CD4-positive, alpha-beta T cell treated with Interleukin-15 for 4 hours (primary cell): ENCODE measurements at regions not wholly inside any gene's neighbourhood (a gene's known extent, or its start where the extent isn't known, plus 50 kb on each side); places are given as distances from the start of the nearest gene placed in this dataset.
"Not testable (repeated sequence)": the region's sequence is repeated elsewhere in the genome, so short reads cannot be mapped to it uniquely, and the experiment has no call there.

Source experiments
- DNase-seq: peaks from one replicate; pipeline ENCODE4 v3.0.0-alpha.2; 2020; ENCODE audit warnings: low spot score

DNA sequence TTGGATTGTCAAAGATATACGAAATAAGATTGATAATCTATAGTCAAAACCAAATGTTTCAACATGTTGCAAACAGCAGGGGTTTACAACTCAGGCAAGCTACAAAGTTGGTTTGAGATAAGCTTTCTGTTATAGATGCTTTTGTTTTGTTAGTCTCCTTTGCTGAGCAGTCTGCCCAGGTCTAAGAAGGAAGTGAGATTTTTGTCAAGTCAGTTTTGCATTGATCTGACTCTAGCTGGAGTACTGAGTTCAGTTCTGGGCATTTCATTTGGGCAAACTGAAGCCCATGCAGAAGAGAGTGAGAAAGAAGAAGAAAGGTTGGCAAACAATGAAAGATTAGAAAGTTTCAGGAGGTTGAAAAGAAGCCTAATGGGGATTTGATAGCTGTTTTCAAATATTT is 983.0 kb upstream of the SLC39A10 start:
- no peak for DNase-seq

DNA sequence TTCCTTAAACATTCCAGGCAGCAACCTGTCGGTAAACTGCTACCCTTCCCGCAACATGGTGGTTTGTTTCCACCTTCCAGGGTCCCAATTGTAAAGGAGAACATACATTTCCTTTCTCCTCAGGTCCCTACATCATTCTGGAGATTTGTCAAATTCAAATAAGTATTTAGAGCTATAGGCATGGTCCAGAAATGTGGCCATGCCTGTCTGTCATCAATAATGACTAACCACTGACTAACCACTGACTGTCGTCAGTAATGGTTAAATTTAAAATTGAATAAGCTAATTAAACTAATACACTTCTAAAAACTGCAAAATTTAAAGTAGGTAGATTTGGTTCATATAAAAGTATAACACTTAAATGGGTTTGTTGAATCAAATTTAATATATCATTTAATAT is 984.0 kb upstream of the SLC39A10 start:
- DNase-seq = no peak

DNA sequence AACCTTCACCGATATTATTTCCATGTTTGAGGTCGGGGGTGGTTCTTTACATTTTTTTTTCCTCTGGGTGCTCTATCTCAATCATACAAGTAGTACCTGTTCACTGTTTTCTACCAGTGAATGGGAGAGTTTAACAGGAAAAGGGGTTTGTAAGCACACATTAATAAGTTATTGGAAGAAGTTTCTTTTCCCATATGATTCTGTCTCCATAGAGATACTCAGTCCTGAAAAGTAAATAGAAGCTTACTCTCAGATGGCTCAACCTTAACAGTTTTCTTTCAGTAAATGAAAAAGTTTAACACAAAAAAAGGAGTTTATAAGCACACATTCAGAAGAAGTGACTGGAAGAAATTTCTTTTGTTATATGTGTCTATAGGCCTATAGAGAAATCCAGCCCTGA is 995.6 kb upstream of the SLC39A10 start:
- no peak for DNase-seq

DNA sequence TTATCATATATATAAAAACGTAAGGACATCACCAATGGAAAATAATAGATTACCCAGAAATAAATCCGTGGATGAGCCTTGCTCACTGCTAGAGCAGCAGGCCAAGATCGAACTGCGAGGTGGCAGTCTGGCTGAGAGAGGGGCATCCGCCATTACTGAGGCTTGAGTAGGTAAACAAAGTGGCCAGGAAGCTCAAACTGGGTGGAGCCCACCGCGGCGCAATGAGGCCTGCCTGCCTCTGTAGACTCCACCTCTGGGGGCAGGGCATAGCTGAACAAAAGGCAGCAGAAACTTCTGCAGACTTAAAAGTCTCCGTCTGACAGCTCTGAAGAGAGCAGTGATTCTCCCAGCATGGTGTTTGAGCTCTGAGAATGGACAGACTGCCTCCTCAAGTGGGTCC is 1018.0 kb upstream of the SLC39A10 start:
- not testable (repeated sequence) for DNase-seq

DNA sequence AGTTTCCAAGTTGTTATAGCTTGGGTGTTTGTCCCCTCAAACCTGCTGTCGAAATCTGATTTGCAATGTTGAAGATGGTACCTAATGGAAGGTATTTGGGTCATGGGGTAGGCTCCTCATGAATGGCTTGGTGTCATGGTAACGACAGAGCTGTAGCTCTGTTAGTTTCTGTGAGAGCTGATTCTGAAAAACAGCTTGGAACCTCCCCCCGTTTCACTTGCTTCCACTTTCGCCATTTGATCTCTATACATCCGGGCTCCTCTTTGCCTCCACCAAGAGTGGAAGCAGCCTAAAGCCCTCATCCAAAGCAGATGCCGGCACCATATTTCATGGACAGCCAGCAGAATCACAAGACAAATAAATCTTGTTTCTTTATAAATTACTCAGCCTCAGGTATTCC is 1035.1 kb upstream of the SLC39A10 start:
- no peak for DNase-seq

DNA sequence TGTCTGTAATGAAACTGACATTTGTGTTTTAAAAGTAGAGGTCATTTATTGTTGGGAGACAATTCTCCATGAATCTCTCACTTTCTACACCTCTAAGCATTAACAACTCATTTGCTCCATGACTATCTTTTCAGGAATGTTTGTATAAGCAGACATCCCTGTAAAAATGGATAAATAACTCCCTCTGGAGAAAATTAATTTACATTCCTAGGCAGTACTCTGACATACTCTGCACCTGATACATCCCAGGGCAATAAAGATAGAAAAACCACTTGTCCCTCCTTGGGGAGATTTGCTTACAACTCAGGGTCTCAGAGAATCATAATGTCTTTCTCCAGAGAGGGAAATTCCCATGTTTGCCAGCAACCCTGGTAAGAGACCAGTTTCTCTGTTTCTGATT is 1037.7 kb upstream of the SLC39A10 start:
- DNase-seq = no peak

DNA sequence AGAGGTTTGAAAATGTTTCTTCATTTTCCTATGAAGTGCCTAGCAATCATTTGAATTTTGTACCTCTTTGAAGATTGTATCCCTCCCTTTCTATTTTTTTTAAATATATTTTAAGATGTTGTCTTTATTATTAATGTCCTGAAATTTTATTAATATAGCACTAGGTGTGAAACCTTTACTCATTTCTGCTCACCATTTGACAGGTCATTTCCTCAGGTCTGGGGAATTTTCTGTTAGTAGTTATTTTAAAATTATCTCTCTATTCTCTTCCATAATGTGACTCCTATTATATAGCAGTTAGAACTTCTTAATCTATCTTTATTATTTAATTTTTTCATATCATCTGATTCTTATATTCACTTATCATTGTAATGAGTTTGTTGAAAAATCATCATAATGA is 1038.6 kb upstream of the SLC39A10 start:
- no peak for DNase-seq

DNA sequence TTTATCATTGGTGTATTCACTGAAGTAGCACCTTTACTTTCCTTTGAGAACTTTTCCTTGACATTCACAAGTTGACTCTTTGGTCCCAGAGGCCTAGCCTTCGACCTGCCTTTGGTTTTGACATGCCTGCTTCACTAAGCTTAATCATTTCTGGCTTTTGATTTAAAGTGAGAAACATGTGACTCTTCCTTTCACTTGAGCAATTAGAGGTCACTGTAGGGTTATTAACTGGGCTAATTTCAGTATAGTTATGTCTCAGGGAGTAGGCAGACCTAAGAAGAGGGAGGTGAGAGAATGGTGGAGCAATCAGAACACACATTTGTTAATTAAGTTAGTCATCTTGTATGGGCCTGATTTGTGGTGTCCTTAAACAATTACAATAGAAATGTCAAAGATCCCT is 1040.7 kb upstream of the SLC39A10 start:
- DNase-seq = no peak

DNA sequence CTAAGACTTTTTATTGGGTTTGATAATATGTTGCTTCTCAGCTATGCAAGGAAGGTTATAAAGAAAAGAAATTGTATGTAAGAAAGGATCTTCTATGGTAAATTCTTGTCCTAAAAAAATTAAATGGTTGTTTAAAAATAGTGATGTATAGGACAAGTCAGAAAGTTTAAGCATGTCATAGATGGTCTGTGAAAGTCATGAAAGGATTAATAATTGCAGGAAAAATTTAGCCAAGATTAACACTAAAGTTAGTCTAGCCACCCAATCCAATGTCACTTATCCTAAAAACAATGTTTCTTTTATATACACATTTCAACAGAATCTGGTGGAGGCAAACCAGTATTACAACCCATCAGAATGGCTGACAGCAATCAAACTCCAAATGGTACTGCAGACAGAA is 1046.7 kb upstream of the SLC39A10 start:
- DNase-seq = no peak

DNA sequence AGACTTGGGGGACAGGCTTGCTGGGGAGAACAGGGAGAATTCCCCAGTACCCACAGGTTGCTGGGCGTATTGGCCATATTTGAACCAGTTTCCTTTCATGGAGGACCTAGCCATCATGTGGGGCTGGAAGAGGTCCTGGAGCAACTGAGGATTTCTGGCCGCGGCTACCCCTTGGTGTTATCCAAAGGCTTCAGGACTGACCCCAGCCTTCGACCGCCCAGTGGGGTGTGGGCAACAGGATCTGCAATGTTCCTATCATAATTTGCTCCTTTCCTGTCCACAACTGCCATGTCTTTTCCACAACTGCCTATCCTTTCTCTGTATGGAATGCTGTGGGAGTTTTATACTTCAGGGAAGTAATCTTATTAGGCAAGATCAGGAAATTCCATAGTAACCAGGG is 1053.6 kb upstream of the SLC39A10 start:
- no peak for DNase-seq

DNA sequence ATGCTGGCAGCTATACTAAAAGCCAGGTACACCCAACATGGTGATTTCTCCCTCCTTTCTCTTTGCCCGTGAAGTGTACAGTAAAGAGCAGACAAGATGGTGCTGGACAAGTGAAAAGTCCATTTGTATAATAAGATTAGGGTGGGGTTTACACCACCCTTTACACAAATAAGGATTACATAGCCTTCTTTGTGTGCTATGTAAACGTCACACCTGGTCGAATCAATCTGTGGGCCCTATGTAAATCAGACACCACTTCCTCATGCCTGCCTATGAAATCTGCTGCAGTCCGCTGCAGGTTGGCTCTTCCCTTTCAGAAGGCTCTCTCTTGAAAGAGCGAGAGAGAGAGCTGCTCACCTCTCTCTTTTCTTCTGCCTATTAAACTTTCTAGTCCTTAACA is 1054.3 kb upstream of the SLC39A10 start:
- no peak for DNase-seq

DNA sequence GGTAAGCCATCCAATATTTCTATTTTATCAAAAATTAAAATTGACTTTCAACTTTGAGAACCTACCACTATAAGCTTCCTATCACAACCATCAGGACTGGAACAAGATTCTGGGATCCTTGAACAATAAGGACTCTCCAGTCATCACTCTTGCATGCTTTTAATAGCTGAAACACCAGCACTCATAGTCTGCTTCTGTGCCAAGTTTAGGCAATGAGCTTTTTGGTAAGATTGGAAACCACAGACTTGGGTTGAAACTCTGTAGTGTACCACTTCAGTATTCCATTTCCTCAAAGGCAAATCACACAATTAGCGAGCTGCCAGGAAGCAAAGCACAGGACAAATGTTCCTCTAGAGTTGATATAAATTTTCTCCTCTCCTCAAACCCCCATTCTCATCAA is 1065.8 kb upstream of the SLC39A10 start:
- DNase-seq = no peak

DNA sequence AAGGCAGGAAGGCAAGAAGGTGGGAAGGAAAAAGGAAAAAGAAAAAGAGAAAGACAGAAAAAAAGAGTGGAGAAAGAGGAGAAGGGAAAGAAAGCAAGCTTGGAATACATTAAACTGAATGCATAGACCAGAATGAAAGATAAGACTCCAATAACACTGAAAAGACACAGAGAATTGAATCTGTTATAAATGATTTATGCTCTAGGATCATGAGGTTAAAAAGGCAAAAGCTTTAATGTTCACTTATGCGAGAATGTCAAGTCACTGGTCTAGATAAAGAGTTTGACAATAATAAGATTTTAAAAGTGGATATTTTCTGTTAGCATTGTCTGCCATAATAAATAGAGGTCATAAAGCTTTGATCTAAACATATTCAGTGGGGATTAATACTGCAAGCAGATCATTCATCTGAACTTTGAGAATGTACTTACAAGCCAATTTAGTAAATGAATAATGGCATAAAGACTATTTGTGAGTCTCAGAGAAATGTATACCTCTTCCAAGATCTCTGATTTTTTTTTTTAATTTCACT is 1069.2 kb upstream of the SLC39A10 start:
- DNase-seq = no peak

DNA sequence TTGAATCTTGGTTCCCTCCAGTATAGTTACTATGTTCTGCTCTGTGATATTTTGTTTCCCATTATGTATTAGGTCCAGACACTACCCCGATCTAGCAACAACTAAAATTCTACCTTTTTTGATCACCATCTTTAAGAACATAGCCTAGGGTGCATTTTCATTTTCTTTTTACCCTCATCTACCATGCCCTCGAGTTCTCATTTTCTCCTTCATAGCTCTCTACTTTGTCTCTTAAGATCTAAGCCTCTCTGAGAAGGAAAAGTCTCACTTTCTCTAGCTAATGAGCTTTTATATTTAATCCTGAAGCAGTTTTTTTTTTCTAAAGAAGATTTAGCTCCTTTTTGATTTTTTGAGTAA is 1089.4 kb upstream of the SLC39A10 start:
- DNase-seq = no peak

DNA sequence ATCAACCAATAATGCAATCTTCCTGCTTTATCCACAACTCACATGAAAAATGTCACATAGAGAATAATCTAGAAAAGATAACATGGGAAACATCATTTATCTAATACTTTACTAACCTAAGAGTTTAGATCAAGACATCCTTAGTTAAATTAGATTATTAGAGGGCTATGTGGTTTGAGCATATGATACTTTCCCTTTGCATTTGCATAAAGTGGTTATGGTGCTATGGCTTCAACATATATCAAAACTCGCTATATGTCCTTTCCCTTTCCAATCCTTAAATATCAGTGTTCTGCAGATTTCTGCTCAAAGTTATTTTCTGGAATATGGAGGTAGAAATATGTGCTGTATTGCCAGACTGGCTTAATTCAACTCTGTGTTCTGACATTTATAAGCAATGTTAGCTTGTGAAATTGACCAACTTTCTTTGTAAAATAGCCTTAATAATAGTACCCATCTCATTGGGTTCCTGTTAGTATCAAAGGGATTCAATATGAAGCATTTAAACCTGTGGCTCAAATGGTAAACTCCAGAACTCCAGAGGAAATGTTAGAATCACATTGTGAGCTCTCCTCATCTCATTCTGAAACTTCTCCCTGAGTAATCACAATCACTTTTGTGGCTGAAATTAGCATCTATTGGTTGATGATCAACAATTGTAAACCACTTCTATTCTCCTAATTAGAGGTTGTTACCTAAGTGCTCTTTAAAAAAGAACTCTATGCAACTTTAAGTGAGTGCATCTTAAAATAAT is 1089.9 kb upstream of the SLC39A10 start:
- DNase-seq = no peak

DNA sequence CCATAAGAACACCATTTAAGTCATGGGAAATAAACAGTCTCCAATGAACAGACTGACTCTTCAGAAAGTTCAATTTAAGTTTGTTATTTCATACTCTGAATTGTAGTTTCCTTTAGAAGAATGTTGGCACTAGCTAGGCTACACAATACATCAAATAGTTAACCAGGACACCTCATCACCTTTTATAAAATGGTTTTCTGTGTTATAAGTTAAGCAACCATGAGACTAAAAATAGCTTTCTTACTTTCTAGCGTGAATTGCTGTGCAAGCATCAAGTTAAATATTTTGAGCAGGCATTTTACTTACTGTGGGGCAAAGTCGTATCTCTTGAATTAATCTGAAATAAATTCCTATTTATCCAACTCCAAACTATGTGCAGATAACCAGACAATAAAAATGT is 1092.6 kb upstream of the SLC39A10 start:
- DNase-seq = no peak

DNA sequence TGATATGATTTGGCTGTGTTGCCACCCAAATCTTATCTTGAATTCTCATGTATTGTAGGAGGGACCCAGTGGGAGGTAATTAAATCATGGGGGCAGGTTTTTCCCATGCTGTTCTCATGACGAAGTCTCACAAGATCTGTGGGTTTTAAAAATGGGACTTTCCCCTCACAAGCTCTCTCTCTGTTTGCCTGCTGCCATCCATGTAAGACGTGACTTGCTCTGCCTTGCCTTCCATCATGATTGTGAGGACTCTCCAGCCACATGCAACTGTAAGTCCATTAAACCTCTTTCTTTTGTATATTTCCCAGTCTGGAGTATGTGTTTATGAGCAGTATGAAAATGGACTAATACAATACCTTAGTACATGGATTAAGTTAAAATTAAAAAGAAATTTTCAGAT is 1094.7 kb upstream of the SLC39A10 start:
- no peak for DNase-seq

DNA sequence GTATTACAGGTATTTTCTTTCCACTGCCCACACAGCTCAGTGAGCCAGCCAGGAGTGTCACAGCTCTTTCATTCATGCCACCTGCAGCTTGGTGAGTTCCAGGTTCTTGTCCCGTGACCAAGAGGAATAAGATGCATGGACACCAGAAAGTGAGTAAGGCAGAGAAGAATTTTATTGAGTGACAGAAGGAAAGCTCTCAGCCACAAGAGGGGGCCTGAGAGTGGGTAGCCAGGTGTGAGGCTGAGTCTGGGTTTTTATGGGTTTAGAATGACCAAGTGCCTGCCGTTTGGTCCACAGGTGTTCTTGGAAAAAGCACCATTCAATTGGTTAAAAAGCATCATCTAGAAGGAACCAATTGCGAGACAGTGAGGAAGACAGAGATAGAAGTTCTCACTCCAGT is 1097.1 kb upstream of the SLC39A10 start:
- DNase-seq = no peak

DNA sequence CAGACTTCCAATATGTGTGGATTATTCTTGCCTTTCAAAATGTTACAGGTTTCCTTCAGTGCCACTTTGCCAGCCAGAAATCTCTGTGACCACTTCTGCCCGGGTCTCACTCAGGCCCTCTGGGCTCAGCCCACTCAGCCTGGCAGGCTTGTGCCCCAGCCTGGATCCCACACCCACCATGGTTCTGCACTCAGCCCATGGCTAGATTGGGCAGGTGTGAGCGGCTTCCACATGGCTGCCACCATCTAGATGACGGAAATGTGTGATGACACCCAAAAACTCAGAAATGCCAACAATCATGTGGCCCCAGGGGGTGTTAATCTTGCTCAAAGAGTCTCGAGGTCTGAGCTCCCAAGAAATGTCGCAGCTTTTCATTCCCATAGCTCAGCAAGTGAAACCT is 1097.5 kb upstream of the SLC39A10 start:
- DNase-seq = no peak

DNA sequence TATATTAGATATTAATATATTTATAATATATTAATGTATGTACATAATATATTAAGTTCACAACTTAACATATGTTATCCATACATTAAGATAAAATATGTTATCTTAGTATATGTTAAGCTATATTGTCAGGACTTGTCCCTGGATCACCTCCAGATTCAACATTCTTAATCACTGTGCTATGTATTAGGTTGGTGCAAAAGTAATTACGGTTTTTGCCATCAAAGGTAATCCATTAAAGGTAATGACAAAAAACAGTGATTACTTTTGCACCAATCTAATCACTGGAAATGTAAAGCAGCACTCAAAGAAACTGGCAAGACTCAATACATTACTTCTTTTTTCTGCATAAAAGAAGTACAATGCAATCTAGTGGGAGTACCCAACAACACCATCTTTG is 1099.0 kb upstream of the SLC39A10 start:
- no peak for DNase-seq

DNA sequence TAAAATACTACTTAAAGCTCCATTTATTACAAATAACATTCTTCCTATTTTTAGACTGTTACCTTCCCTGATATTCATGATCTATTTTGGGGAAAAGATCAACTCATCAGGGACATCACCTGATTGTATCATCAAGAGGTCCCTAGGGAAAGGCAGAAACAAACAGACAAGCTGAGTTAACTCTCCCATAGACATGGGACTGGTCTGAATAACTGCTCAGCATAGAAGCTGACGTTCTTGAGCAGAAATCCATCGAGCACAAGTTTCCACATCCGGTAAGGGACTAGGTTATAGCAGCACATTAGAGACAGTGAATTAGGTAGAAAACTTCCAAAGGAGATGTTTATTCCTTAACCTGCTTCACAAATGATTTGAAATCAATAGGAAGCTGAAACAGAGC is 1100.4 kb upstream of the SLC39A10 start:
- DNase-seq = no peak

DNA sequence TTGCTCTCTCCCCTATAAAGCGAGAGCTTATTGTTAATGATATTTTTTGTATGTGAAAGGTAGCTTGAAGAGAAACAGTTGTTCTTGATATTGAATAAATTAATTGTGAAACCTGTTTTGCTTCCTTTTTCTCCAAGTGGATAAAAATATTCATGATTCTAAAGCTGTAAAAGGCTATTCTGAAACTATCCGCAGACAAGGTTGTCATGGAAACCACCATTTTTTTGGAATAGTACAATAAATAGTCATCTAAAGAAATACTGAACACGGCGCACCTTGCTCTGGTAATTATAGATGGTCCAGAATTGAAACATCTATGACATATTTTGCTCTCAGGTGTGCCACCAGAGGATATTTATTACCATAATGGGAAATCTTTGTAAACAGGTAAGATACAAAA is 1103.0 kb upstream of the SLC39A10 start:
- no peak for DNase-seq

DNA sequence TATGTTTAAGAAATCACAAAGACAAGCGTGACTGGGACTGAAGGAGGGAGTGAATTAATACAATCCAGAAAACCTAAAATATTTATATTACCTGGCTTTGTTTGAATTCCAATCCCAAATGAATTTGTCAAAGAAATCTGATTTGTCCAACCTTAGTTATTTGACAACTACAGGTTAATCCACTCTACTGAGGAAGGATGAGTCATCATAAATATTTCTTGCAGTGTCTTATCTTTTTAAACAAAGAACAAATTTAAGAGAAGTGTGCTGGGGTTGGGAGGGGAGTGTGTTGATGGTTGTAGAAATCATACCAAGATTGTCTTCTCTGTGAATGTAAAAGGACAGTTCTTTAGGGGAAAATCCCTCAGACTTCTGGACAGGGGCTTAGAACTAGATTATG is 1106.3 kb upstream of the SLC39A10 start:
- DNase-seq = no peak

DNA sequence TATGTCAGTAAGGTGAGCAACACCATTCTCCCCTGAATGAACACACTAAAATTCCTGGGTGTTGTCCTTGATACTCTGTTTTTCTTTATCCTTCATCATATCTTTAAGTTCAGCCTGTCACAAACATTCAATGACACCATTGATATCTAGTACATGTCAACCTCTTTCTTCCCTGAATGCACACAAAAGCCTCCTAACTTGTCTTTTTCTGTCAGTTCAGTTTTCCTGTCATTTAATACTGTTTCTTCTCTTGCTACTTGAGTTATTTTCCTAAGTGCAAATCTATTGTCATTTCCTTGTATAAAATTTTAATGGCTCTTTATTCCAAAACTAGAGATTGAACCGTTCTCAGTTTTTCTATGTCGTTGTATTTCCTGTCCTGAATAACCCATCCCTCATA is 1107.6 kb upstream of the SLC39A10 start:
- no peak for DNase-seq

DNA sequence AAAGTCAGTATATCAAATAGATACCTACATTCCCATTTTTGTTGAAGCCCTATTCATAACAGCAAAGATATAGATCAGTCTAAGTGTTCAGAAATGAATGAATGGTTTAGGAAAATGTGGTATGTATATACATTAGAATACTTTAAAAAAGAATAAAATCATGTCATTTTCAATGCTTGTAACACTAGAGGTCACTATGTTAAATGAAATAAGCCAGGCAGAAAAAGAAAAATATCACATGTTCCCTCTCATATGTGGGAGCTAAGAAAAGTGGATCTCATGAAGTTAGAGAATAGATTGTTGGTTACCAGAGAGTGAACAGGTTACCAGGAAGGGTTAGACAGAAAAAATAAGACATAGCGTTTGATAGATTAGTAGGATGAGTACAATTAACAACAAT is 1111.0 kb upstream of the SLC39A10 start:
- DNase-seq = no peak
